ENCODE measurements at regions not wholly inside any gene's neighbourhood (a gene's known extent, or its start where the extent isn't known, plus 50 kb on each side); places are given as distances from the start of the nearest gene placed in this dataset.

GRCh38 chr20:39109933-39110818 is 148.0 kb downstream of the DHX35 start:
- DNase-seq (ENCODE audit: low read depth in 4 of 4, low spot score in 2 of 4), result no peak

GRCh38 chr20:39108746-39109145 is 146.6 kb downstream of the DHX35 start:
- DNase-seq (ENCODE audit: low read depth in 4 of 4, low spot score in 2 of 4), result no peak

GRCh38 chr20:39107741-39108140 is 145.6 kb downstream of the DHX35 start:
- no peak for DNase-seq (ENCODE audit: low read depth in 4 of 4, low spot score in 2 of 4)

- no peak for DNase-seq (ENCODE audit: low read depth in 4 of 4, low spot score in 2 of 4)
These were observed 144.6 kb downstream of the DHX35 start for GRCh38 chr20:39106791-39107190.

- no peak for DNase-seq (ENCODE audit: low read depth in 4 of 4, low spot score in 2 of 4)
These were observed 143.4 kb downstream of the DHX35 start for GRCh38 chr20:39105551-39105950.

GRCh38 chr20:39103732-39104131 is 141.6 kb downstream of the DHX35 start:
- DNase-seq (ENCODE audit: low read depth in 4 of 4, low spot score in 2 of 4), result no peak

GRCh38 chr20:39103305-39103704 is 141.2 kb downstream of the DHX35 start:
- no peak for DNase-seq (ENCODE audit: low read depth in 4 of 4, low spot score in 2 of 4)

- no peak for DNase-seq (ENCODE audit: low read depth in 4 of 4, low spot score in 2 of 4)
These were observed 139.8 kb downstream of the DHX35 start for GRCh38 chr20:39101895-39102294.

- DNase-seq (ENCODE audit: low read depth in 4 of 4, low spot score in 2 of 4), result no peak
These were observed 138.5 kb downstream of the DHX35 start for GRCh38 chr20:39100691-39101090.

DNA sequence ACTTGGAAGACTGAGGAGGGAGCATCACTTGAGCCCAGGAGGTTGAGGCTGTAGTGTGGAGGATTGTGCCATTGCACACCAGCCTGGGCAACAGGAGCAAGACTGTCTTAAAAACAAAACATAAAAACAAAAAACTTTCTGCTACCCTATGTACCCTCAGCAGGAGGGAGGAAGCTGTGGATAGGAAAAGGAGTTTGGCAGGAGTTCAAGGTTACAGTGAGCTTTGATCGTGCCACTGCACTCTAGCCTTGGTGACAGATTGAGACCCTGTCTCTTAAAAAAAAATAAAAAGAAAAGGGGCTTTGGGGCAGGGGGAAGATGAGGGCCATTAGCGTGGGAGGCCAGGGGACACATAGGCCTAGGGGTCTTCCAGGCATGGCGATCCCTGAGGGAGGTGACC is 135.7 kb downstream of the DHX35 start:
- no peak for DNase-seq (ENCODE audit: low read depth in 4 of 4, low spot score in 2 of 4)

DNA sequence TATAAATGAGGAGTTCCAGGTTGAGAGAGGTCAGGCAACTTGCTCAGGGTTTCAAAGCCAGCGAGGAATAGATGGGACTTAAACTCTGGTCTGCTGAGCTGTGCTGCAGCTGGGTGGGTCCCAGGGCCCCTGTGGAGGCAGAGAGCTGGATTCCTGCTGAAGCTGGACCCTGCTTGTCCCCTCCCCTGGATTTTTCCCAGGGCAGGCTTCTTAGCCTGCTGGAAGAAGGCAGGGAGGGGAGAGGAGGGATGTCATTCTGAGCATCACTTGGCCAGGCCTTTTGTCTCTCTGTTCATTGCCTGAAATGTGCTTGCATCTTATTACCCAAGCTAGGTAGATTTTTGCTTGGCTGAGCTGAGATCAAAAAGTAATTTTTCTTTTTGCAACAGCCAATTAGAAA is 133.7 kb downstream of the DHX35 start:
- DNase-seq (ENCODE audit: low read depth in 4 of 4, low spot score in 2 of 4), result no peak

- no peak for DNase-seq (ENCODE audit: low read depth in 4 of 4, low spot score in 2 of 4)
These were observed 132.2 kb downstream of the DHX35 start for GRCh38 chr20:39094391-39094790.

- DNase-seq (ENCODE audit: low read depth in 4 of 4, low spot score in 2 of 4), result no peak
These were observed 130.7 kb downstream of the DHX35 start for GRCh38 chr20:39092733-39093410.

- no peak for DNase-seq (ENCODE audit: low read depth in 4 of 4, low spot score in 2 of 4)
These were observed 128.8 kb downstream of the DHX35 start for GRCh38 chr20:39090906-39091305.

DNA sequence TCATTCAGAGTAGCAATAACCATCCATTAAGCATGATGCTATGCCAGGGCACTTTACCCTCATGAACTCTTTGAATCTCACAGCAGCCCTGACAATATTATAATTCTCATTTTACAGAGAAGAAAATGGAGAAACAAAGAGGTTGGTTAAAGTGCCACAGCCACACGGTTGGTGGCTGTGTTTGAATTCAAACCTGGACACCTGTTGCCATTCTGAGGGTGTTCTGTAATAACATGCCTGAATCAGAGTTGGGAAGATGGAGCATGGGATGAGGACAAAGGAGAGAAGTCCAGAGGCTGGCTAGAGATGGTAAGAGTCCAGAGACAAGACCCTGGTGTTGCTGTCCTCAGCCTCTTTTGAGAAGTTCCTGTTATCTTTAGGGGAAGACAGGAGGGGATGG is 127.7 kb downstream of the DHX35 start:
- no peak for DNase-seq (ENCODE audit: low read depth in 4 of 4, low spot score in 2 of 4)

Data from left renal cortex interstitium (tissue), 4 donors.